Astrocyte (in vitro differentiated cells and primary cell): ENCODE measurements at regions not wholly inside any gene's neighbourhood (a gene's known extent, or its start where the extent isn't known, plus 50 kb on each side); places are given as distances from the start of the nearest gene placed in this dataset.

Experiments used
- CTCF ChIP-seq: IDR thresholded peaks from 2 replicates; pipeline ENCODE4 v1.5.1; 2011; ENCODE audit warnings: low read depth, mild to moderate bottlenecking, inconsistent platforms, low read length, moderate library complexity; ENCODE audit not compliant: insufficient read depth
- EZH2 ChIP-seq: IDR thresholded peaks from 2 replicates; pipeline ENCODE4 v1.6.1; 2012; ENCODE audit warnings: mild to moderate bottlenecking, low read length, inconsistent platforms; ENCODE audit not compliant: insufficient read depth

- TF ChIP-seq CTCF (no peak), EZH2 (no peak)
Observed at GRCh38 chr14:51439896-51440295, 199.8 kb downstream of the TMX1 start.
